Ishikawa (cell line): ENCODE measurements at regions not wholly inside any gene's neighbourhood (a gene's known extent, or its start where the extent isn't known, plus 50 kb on each side); places are given as distances from the start of the nearest gene placed in this dataset.

ENCODE experiments used
- CEBPB ChIP-seq: IDR thresholded peaks from 2 replicates; pipeline ENCODE4 v1.6.1; 2012
- CREB1 ChIP-seq: IDR thresholded peaks from 2 replicates; pipeline ENCODE4 v1.6.1; 2012; ENCODE audit warnings: low read depth
- EGR1 ChIP-seq: IDR thresholded peaks from 2 replicates; pipeline ENCODE4 v1.6.1; 2012
- EP300 ChIP-seq: IDR thresholded peaks from 2 replicates; pipeline ENCODE4 v1.6.1; 2012; ENCODE audit warnings: borderline replicate concordance
- FOXM1 ChIP-seq: IDR thresholded peaks from 2 replicates; pipeline ENCODE4 v1.6.1; 2012; ENCODE audit warnings: low read depth, borderline replicate concordance
- NFIC ChIP-seq: IDR thresholded peaks from 2 replicates; pipeline ENCODE4 v1.6.1; 2012
- RAD21 ChIP-seq: IDR thresholded peaks from 2 replicates; pipeline ENCODE4 v1.6.1; 2012; ENCODE audit warnings: low read depth
- TAF1 ChIP-seq: IDR thresholded peaks from 2 replicates; pipeline ENCODE4 v1.6.1; 2012; ENCODE audit warnings: low read depth, mild to moderate bottlenecking
- TCF12 ChIP-seq: IDR thresholded peaks from 2 replicates; pipeline ENCODE4 v1.6.1; 2012; ENCODE audit warnings: low read depth
- TEAD4 ChIP-seq: IDR thresholded peaks from 2 replicates; pipeline ENCODE4 v1.6.1; 2012
- YY1 ChIP-seq: IDR thresholded peaks from 2 replicates; pipeline ENCODE4 v1.6.1; 2012; ENCODE audit warnings: low read depth
- ZBTB7A ChIP-seq: IDR thresholded peaks from 2 replicates; pipeline ENCODE4 v1.6.1; 2012; ENCODE audit warnings: low read depth
- TF ChIP-seq, protein P1 (sequence below): IDR thresholded peaks from 2 replicates; pipeline ENCODE4 v1.6.1; 2012; ENCODE audit warnings: low read depth, mild to moderate bottlenecking
- TF ChIP-seq, protein P2 (sequence below): IDR thresholded peaks from 2 replicates; pipeline ENCODE4 v1.6.1; 2012
- TF ChIP-seq, protein P3 (sequence below): IDR thresholded peaks from 2 replicates; pipeline ENCODE4 v1.6.1; 2012

DNA sequence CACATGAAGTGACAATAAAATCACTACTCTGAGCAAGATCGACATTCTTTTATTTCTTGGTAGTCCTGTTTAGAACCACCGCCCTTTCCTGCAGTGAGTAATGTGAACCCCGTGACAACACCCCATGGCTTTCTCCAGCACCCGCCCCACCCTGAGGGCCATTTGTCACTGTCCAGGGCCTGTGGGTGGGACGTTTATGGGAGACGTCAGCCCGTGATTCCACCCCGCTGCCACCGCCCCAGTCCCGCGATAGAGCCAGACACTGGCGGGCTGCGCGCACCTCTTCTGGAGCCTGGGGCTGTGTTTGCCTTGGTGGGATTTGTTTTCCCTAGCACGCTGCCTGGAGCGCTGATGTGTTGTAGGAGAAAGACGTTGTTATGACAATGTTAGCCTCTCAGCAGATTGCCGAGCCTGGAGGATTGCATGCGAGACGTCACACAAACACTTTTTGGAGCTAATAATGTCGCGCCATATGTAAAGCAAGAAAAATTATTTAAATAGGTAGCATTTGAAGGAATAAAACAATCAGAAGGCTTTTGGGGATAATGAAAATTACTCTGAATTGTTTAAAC lies 263.7 kb downstream of the TEX29 start:
- TF ChIP-seq TEAD4 = no peak
- TF ChIP-seq NFIC = no peak
- TF ChIP-seq, protein P1, sequence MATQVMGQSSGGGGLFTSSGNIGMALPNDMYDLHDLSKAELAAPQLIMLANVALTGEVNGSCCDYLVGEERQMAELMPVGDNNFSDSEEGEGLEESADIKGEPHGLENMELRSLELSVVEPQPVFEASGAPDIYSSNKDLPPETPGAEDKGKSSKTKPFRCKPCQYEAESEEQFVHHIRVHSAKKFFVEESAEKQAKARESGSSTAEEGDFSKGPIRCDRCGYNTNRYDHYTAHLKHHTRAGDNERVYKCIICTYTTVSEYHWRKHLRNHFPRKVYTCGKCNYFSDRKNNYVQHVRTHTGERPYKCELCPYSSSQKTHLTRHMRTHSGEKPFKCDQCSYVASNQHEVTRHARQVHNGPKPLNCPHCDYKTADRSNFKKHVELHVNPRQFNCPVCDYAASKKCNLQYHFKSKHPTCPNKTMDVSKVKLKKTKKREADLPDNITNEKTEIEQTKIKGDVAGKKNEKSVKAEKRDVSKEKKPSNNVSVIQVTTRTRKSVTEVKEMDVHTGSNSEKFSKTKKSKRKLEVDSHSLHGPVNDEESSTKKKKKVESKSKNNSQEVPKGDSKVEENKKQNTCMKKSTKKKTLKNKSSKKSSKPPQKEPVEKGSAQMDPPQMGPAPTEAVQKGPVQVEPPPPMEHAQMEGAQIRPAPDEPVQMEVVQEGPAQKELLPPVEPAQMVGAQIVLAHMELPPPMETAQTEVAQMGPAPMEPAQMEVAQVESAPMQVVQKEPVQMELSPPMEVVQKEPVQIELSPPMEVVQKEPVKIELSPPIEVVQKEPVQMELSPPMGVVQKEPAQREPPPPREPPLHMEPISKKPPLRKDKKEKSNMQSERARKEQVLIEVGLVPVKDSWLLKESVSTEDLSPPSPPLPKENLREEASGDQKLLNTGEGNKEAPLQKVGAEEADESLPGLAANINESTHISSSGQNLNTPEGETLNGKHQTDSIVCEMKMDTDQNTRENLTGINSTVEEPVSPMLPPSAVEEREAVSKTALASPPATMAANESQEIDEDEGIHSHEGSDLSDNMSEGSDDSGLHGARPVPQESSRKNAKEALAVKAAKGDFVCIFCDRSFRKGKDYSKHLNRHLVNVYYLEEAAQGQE = no peak

DNA sequence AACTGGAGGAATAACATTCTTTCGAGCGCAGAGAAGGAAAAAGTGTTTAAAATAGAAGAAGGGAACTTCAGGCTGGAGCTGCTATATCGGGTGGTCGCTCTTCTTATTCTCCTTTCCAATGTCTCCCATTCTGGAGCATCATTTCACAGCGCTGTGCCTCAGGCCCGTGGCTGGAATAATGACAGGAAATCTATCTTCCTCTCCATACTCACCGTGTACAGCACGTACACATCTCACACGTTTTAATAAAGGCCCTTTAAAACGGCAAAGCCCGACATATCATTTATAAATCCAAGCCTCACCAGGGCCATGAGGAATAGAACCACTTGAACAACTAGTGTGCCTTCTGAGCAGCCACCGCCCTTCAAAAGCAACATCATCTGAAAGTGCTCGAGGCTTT lies 264.4 kb downstream of the TEX29 start:
- no peak for TF ChIP-seq ZBTB7A
- no peak for TF ChIP-seq CREB1

DNA sequence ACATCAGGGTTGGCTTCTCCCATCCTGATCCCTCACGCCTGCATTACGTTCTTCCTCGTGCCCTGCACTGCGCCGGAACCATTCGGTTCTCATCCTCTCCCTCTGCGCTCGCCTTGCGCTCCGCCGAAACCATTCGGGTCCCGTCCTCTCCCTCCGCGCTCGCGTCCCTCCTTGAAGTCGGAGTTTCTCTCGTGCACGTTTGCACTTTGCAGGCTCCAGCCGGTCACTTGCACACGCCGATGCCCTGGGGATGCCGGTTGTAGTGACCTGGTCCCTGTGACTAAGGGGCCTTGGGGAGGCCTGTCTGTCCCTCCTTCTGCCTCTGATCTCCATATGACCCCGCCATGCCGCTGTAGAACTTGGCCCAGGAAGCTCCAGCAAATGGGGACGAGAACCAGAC lies 265.8 kb downstream of the TEX29 start:
- TF ChIP-seq, protein P1 = no peak
- TF ChIP-seq, protein P2, sequence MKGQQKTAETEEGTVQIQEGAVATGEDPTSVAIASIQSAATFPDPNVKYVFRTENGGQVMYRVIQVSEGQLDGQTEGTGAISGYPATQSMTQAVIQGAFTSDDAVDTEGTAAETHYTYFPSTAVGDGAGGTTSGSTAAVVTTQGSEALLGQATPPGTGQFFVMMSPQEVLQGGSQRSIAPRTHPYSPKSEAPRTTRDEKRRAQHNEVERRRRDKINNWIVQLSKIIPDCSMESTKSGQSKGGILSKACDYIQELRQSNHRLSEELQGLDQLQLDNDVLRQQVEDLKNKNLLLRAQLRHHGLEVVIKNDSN = no peak
- TF ChIP-seq NFIC (no peak), EGR1 (no peak), YY1 (no peak), TEAD4 (no peak), CREB1 (no peak), TAF1 (no peak), RAD21 (no peak), TCF12 (no peak)
- TF ChIP-seq, protein P3, sequence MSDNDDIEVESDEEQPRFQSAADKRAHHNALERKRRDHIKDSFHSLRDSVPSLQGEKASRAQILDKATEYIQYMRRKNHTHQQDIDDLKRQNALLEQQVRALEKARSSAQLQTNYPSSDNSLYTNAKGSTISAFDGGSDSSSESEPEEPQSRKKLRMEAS = no peak

DNA sequence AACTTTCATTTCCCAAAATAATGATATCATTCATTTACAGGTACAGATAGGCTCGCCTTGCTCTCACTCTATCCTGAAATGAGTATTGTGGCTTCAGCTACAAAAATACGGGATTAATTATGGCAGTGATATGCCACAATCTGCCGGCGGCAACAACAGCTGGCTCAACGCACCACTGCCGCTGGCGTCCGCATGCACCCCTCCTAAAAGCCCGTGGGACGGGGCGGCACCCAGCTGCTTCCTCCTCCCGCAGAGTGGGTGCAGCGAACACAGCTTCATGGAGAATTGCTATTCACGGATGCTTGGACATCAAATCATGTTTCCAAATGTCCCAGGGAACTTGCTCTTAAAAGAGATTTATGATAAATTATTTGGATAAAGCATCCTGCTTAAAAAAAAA lies 266.8 kb downstream of the TEX29 start:
- TF ChIP-seq, protein P1 = no peak
- TF ChIP-seq CEBPB = no peak
- TF ChIP-seq TEAD4 = no peak
- TF ChIP-seq, protein P3 = no peak
- TF ChIP-seq EGR1 = no peak
- TF ChIP-seq YY1 = no peak
- TF ChIP-seq TAF1 = no peak
- TF ChIP-seq ZBTB7A = no peak
- no peak for TF ChIP-seq NFIC
- no peak for TF ChIP-seq TCF12
- TF ChIP-seq, protein P2 = no peak
- no peak for TF ChIP-seq CREB1
- TF ChIP-seq FOXM1 = no peak

DNA sequence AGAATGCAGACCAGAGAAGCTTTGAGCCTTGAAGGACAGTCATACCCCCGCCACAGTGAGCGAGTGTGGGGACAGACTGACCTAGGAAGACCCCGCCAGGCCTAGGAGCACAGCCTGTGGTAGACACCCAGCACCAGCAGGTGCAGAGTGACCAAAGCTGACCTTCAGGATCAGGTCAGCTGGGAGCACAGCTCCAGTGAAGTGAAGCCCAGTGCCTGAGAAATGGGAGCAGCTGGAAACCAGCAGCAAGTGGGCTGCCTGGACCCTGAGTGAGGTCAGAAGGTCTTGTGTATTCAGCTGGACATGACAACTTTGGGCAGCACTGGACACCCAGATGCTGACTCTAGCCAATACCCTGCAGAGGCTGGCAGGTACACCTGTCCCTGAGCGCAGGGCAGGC lies 268.9 kb downstream of the TEX29 start:
- TF ChIP-seq ZBTB7A (no peak), TEAD4 (no peak), CEBPB (no peak), RAD21 (no peak), EGR1 (no peak), TCF12 (no peak), NFIC (no peak), FOXM1 (no peak), CREB1 (no peak), EP300 (no peak)
- TF ChIP-seq, protein P2 = no peak
- TF ChIP-seq, protein P1 = no peak
- TF ChIP-seq, protein P3 = no peak
